Gastroesophageal sphincter (tissue), 4 donors: ENCODE measurements at regions not wholly inside any gene's neighbourhood (a gene's known extent, or its start where the extent isn't known, plus 50 kb on each side); places are given as distances from the start of the nearest gene placed in this dataset.

Source experiments
- ATAC-seq: fragments of 150-250 bp; one replicate; pipeline ENCODE4 v1.9.1; 2016; ENCODE audit warnings: mild to moderate bottlenecking, moderate library complexity
- H3K27ac ChIP-seq, 4 donors: fragments of 200-600 bp; sonication (generic) in 3 of 4; 1 replicate in 3 of 4; 2 replicates in 1 of 4; pipeline ENCODE4 v1.5.1; 2016 to 2019
- H3K27me3 ChIP-seq: fragments of 200-600 bp; sonication (generic); one replicate; pipeline ENCODE4 v1.5.1; 2019
- H3K36me3 ChIP-seq, 2 donors: fragments of 200-600 bp; sonication (generic); one replicate each; pipeline ENCODE4 v1.5.1; 2019; ENCODE audit warnings: control low read depth in 1 of 2
- H3K4me1 ChIP-seq, 3 donors: fragments of 200-600 bp; sonication (generic); 1 replicate in 2 of 3; 2 replicates in 1 of 3; pipeline ENCODE4 v1.5.1; 2016 to 2019; ENCODE audit warnings: control low read depth in 2 of 3
- H3K4me3 ChIP-seq, 2 donors: fragments of 200-600 bp; sonication (generic); one replicate each; pipeline ENCODE4 v1.5.1; 2019; ENCODE audit warnings: mild to moderate bottlenecking in 1 of 2, moderate library complexity in 1 of 2
- H3K9me3 ChIP-seq, 3 donors: fragments of 200-600 bp; sonication (generic); one replicate each; pipeline ENCODE4 v1.5.1; 2017 to 2019; ENCODE audit warnings: control low read depth in 2 of 3
- EP300 ChIP-seq: sonication (generic); formaldehyde crosslinking; IDR thresholded peaks from one replicate; pipeline ENCODE4 v1.6.1; 2017; ENCODE audit warnings: antibody characterized with exemption, mild to moderate bottlenecking
- POLR2A ChIP-seq, 2 donors: fragments of 450-650 bp; IDR thresholded peaks; one replicate each; pipeline ENCODE4 v1.6.1; 2017; ENCODE audit warnings: antibody characterized with exemption in 2 of 2, mild to moderate bottlenecking in 2 of 2, moderate library complexity in 1 of 2
- POLR2AphosphoS5 ChIP-seq: sonication (generic); formaldehyde crosslinking; IDR thresholded peaks from one replicate; pipeline ENCODE4 v1.6.1; 2017; ENCODE audit warnings: antibody characterized with exemption
- WGBS, 2 donors: methylation state at CpG; one replicate each; pipeline ENCODE4 v1.1.5; 2018; ENCODE audit warnings: low coverage in 1 of 2; 5-methylcytosine and 5-hydroxymethylcytosine counted together
- TF ChIP-seq, protein P1 (sequence below), 4 experiments: fragments of 200-600 bp in 2 of 4; fragments of 450-650 bp in 2 of 4; sonication (generic) in 1 of 4; IDR thresholded peaks; one replicate each; pipeline ENCODE4 v1.5.1; 2017 to 2019; ENCODE audit warnings: antibody characterized with exemption in 4 of 4, mild to moderate bottlenecking in 2 of 4, moderate library complexity in 2 of 4

DNA sequence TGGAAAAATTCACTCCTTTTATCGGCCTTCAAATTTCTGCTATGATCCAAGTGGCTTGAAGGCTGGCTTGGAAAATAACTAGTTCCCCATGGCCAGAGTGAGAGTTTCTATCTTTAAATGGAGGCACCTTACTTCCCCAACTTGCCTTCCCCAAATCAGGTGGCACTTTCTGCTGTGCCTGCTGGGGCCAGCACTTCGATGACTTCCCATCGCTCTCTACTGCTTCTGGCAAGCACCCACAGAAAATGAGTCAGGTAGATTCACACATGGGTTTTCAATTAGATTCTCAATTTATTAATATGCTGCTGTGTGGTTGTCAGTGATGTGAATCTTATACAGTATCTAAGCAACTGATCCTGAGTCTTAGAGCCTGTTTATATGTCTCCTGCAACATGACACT lies 398.8 kb upstream of the RAG2 start:
- ATAC-seq = no peak
- WGBS, 2 donors = 89 to 100% methylated on average over 3 of the region's 3 CpGs
- Histone ChIP-seq H3K4me1 (no peaks in the 10 kb centered on the region), H3K9me3 (no peaks in the 10 kb centered on the region), H3K27me3 (no peaks in the 10 kb centered on the region), H3K27ac (no peak overlapping the region), H3K4me3 (no peak overlapping the region), H3K36me3 (no peaks in the 10 kb centered on the region)
- TF ChIP-seq POLR2A (IDR thresholded peaks at IDR 0.05) = no peak
- no peak for TF ChIP-seq EP300
- no peak for TF ChIP-seq POLR2AphosphoS5
- TF ChIP-seq, protein P1, sequence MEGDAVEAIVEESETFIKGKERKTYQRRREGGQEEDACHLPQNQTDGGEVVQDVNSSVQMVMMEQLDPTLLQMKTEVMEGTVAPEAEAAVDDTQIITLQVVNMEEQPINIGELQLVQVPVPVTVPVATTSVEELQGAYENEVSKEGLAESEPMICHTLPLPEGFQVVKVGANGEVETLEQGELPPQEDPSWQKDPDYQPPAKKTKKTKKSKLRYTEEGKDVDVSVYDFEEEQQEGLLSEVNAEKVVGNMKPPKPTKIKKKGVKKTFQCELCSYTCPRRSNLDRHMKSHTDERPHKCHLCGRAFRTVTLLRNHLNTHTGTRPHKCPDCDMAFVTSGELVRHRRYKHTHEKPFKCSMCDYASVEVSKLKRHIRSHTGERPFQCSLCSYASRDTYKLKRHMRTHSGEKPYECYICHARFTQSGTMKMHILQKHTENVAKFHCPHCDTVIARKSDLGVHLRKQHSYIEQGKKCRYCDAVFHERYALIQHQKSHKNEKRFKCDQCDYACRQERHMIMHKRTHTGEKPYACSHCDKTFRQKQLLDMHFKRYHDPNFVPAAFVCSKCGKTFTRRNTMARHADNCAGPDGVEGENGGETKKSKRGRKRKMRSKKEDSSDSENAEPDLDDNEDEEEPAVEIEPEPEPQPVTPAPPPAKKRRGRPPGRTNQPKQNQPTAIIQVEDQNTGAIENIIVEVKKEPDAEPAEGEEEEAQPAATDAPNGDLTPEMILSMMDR (IDR thresholded peaks at IDR 0.05) = no peak

GRCh38 chr11:36994208-36994607 lies 396.2 kb upstream of the RAG2 start:
- H3K4me3 ChIP-seq = no peak overlapping the region
- H3K36me3 ChIP-seq = no peaks in the 10 kb centered on the region
- H3K4me1 ChIP-seq = no peaks in the 10 kb centered on the region
- H3K27me3 ChIP-seq = no peaks in the 10 kb centered on the region
- H3K27ac ChIP-seq = no peak overlapping the region
- no peak for ATAC-seq
- H3K9me3 ChIP-seq = no peaks in the 10 kb centered on the region
- whole genome bisulfite sequencing, 2 donors = 73 to 75% methylated on average over 5 to 6 of the region's 6 CpGs
- TF ChIP-seq POLR2AphosphoS5 (no peak), EP300 (no peak), POLR2A (IDR thresholded peaks at IDR 0.05) (no peak)
- TF ChIP-seq, protein P1 (IDR thresholded peaks at IDR 0.05) = no peak

DNA sequence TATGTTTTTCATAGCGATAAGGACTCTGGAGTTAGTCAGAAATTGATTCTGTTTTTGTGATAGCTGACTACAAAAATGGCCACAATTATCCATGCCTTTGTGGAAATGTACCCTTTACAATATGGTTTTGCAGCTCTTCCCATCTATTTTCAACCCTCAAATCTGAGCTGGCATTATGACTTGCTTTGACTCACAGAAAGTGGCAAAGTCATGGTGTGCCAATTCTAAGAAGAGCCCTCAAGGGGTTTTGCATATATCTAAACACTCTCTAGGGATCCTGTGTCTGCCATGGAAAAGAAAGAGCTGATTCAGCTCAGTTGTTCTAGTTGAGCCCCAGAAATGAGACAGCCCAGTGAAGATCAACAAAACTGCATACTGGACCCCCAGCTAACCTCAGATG lies 390.5 kb upstream of the RAG2 start:
- Histone ChIP-seq H3K9me3 (peaks cover 0 to 11% (median 0%) of the 10 kb centered on the region in 3 donors), H3K4me1 (no peaks in the 10 kb centered on the region)
- 100% methylated on average over 1 of the region's 1 CpG for WGBS, 2 donors

DNA sequence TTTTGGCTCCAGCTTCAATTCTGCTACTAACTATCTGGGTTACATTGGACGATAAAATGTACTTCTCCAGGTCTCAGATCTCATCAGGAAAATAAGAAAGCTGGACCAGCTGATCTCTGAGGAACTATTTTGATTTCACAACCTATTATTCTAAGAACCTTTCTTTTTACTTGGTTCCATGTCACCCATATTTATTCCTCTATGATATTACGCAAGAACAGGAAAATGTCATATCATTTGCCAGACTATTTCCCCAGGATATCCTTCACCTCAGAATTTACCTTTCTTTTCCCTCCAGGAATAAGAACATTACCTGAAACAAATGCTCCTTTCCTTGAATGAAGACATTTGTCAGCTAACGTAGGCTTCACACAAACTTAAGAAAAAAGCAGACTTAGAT lies 387.5 kb upstream of the RAG2 start:
- Histone ChIP-seq H3K4me1 (no peaks in the 10 kb centered on the region), H3K36me3 (no peaks in the 10 kb centered on the region), H3K9me3 (peaks cover 0 to 11% (median 0%) of the 10 kb centered on the region in 3 donors), H3K27me3 (no peaks in the 10 kb centered on the region), H3K27ac (no peak overlapping the region), H3K4me3 (no peak overlapping the region)
- no peak for ATAC-seq
- 75 to 90% methylated on average over 3 of the region's 3 CpGs for WGBS, 2 donors
- TF ChIP-seq, protein P1 (IDR thresholded peaks at IDR 0.05) = no peak
- TF ChIP-seq POLR2A (IDR thresholded peaks at IDR 0.05) (no peak), POLR2AphosphoS5 (no peak)

More for the DNA sequence above, 390.5 kb upstream of the RAG2 start:
- ATAC-seq = no peak
- Histone ChIP-seq H3K27ac (no peak overlapping the region), H3K36me3 (no peaks in the 10 kb centered on the region), H3K27me3 (no peaks in the 10 kb centered on the region), H3K4me3 (no peak overlapping the region)
- TF ChIP-seq, protein P1 (IDR thresholded peaks at IDR 0.05) = no peak
- TF ChIP-seq POLR2A (IDR thresholded peaks at IDR 0.05) = no peak
- no peak for TF ChIP-seq POLR2AphosphoS5
- no peak for TF ChIP-seq EP300

DNA sequence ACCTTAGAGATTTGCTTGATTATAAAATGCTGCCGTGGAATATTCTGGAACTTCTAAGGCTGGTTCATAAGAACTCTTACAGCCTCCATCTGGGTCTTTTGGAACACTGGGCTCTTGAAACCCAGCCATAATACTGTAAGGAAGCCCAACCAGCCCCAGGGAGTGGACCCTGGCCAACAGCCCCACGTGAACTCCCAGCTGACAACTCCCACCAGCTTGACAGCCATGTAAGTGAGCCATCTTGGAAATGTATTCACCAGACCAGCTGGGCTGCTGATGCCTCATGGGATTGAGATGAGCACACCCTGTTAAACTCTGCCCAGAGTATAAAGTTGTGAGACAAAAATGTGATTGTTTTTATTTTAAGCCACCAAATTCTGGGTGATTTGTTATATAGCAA lies 378.7 kb upstream of the RAG2 start:
- H3K36me3 ChIP-seq = no peaks in the 10 kb centered on the region
- no peaks in the 10 kb centered on the region for H3K27me3 ChIP-seq
- no peak for ATAC-seq
- no peak overlapping the region for H3K4me3 ChIP-seq
- TF ChIP-seq POLR2AphosphoS5 = no peak
- TF ChIP-seq, protein P1 (IDR thresholded peaks at IDR 0.05) = no peak
- no peak for TF ChIP-seq EP300
- no peak for TF ChIP-seq POLR2A (IDR thresholded peaks at IDR 0.05)
- no peaks in the 10 kb centered on the region for H3K4me1 ChIP-seq
- 32 to 43% methylated on average over 1 to 2 of the region's 2 CpGs for whole genome bisulfite sequencing, 2 donors
- peaks cover 0 to 6% (median 0%) of the 10 kb centered on the region in 3 donors for H3K9me3 ChIP-seq
- H3K27ac ChIP-seq = no peak overlapping the region
